ENCODE measurements at regions not wholly inside any gene's neighbourhood (a gene's known extent, or its start where the extent isn't known, plus 50 kb on each side); places are given as distances from the start of the nearest gene placed in this dataset.

DNA sequence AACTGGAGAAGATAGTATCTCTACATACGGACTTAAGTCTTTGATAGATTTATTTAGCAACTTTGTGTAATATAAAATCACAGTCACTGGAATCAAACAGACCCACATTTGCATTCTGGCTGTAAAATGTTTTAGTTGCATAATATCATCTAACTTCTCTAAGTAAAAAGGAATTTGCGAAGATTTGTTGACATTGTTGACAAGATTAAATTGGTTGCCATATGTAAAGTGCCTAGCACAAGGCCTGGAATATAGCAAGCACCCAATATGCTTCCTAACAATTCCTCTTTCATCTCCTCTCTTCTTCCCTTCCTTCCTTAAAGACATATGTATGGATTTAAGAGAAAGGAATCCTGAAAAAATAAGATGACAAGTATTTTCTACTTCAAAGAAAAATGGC, 295.4 kb upstream of the PPFIA2 start:
- TF ChIP-seq, protein P1, sequence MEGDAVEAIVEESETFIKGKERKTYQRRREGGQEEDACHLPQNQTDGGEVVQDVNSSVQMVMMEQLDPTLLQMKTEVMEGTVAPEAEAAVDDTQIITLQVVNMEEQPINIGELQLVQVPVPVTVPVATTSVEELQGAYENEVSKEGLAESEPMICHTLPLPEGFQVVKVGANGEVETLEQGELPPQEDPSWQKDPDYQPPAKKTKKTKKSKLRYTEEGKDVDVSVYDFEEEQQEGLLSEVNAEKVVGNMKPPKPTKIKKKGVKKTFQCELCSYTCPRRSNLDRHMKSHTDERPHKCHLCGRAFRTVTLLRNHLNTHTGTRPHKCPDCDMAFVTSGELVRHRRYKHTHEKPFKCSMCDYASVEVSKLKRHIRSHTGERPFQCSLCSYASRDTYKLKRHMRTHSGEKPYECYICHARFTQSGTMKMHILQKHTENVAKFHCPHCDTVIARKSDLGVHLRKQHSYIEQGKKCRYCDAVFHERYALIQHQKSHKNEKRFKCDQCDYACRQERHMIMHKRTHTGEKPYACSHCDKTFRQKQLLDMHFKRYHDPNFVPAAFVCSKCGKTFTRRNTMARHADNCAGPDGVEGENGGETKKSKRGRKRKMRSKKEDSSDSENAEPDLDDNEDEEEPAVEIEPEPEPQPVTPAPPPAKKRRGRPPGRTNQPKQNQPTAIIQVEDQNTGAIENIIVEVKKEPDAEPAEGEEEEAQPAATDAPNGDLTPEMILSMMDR (IDR thresholded peaks at IDR 0.05): no peak
- no peak for TF ChIP-seq POLR2A (IDR thresholded peaks at IDR 0.05)
